SU-DHL-6 (cell line): ENCODE measurements at regions not wholly inside any gene's neighbourhood (a gene's known extent, or its start where the extent isn't known, plus 50 kb on each side); places are given as distances from the start of the nearest gene placed in this dataset.

Source experiments
- EZH2phosphoT487 ChIP-seq: fragments of 200-600 bp; sonication (generic), shearing (Covaris generic); conservative IDR thresholded peaks from 2 replicates; pipeline ENCODE4 v1.6.1; 2018; ENCODE audit warnings: mild to moderate bottlenecking, antibody characterized with exemption, low read length, moderate library complexity, mixed read lengths
- TF ChIP-seq, protein P1 (sequence below): fragments of 200-600 bp; sonication (generic); IDR thresholded peaks from one replicate; pipeline ENCODE4 v1.5.1; 2017; ENCODE audit warnings: antibody characterized with exemption, mild to moderate bottlenecking, low read length, moderate library complexity; ENCODE audit not compliant: insufficient read depth, poor library complexity, severe bottlenecking

DNA sequence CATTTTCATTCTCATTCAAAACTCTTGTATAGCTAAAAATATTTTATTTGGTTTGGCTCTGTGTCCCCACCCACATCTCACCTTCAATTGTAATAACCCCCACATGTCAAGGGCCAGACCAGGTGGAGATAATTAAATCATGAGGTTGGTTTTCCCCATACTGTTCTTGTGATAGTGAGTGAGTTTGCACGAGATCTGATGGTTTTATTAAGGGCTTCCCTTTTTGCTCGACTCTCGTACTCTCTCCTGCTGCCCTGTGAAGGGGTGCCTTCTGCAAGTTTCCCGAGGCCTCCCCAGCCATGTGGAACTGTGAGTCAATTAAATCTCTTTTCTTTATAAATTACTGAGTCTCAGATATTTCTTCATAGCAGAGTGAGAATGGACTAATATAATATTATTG lies 768.0 kb downstream of the STIM2 start:
- TF ChIP-seq, protein P1, sequence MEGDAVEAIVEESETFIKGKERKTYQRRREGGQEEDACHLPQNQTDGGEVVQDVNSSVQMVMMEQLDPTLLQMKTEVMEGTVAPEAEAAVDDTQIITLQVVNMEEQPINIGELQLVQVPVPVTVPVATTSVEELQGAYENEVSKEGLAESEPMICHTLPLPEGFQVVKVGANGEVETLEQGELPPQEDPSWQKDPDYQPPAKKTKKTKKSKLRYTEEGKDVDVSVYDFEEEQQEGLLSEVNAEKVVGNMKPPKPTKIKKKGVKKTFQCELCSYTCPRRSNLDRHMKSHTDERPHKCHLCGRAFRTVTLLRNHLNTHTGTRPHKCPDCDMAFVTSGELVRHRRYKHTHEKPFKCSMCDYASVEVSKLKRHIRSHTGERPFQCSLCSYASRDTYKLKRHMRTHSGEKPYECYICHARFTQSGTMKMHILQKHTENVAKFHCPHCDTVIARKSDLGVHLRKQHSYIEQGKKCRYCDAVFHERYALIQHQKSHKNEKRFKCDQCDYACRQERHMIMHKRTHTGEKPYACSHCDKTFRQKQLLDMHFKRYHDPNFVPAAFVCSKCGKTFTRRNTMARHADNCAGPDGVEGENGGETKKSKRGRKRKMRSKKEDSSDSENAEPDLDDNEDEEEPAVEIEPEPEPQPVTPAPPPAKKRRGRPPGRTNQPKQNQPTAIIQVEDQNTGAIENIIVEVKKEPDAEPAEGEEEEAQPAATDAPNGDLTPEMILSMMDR, result no peak
- TF ChIP-seq EZH2phosphoT487, result no peak
